Osteocyte (in vitro differentiated cells): ENCODE measurements at regions not wholly inside any gene's neighbourhood (a gene's known extent, or its start where the extent isn't known, plus 50 kb on each side); places are given as distances from the start of the nearest gene placed in this dataset.
"Not testable (repeated sequence)": the region's sequence is repeated elsewhere in the genome, so short reads cannot be mapped to it uniquely, and the experiment has no call there.

Source experiments
- DNase-seq: peaks from one replicate; pipeline ENCODE4 v3.0.0; 2021; ENCODE audit warnings: mixed read lengths; ENCODE audit not compliant: unreplicated experiment; ENCODE audit errors: extremely low spot score
- H3K27ac Mint-ChIP-seq: one replicate; pipeline ENCODE4 v1.8.0; 2021; ENCODE audit warnings: mild to moderate bottlenecking, mixed read lengths; ENCODE audit not compliant: unreplicated experiment
- H3K27me3 Mint-ChIP-seq: one replicate; pipeline ENCODE4 v1.8.0; 2021; ENCODE audit warnings: mixed read lengths; ENCODE audit not compliant: unreplicated experiment
- H3K36me3 Mint-ChIP-seq: one replicate; pipeline ENCODE4 v1.8.0; 2021; ENCODE audit warnings: mixed read lengths; ENCODE audit not compliant: unreplicated experiment
- H3K4me1 Mint-ChIP-seq: one replicate; pipeline ENCODE4 v1.8.0; 2021; ENCODE audit warnings: mixed read lengths; ENCODE audit not compliant: unreplicated experiment
- H3K4me3 Mint-ChIP-seq: one replicate; pipeline ENCODE4 v1.8.0; 2021; ENCODE audit warnings: mild to moderate bottlenecking, moderate library complexity, mixed read lengths; ENCODE audit not compliant: unreplicated experiment
- H3K9me3 Mint-ChIP-seq: one replicate; pipeline ENCODE4 v1.8.0; 2021; ENCODE audit warnings: mixed read lengths; ENCODE audit not compliant: unreplicated experiment
- CTCF ChIP-seq: fragments of 200-600 bp; sonication (generic); IDR thresholded peaks from 2 replicates; pipeline ENCODE4 v1.5.0; 2021; ENCODE audit warnings: antibody characterized with exemption, mild to moderate bottlenecking, moderate library complexity

DNA sequence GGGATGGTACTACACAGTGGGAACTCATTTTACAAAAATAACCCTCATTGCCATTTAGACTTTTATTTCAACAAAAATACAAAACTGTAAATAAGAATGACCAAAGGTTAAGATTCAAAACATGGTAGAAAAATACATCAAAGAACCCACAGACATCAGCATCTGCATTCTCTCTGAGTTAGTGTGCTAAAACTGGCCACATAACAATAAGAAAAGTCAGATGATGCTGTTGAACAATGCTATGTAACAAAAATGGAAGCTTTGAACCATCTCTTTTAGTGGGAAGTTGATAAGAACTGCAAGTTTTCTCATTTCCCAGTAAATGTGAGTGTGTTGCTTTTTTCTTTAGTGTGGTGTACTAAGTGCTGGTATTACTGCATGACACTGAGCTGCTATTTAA lies 888.4 kb upstream of the EPHA5 start:
- Mint-ChIP-seq H3K27ac (peak overlapping the region; percentile 90), H3K4me1 (peaks cover 61% of the 10 kb centered on the region), H3K4me3 (no peak overlapping the region), H3K27me3 (no peaks in the 10 kb centered on the region), H3K36me3 (peaks cover 9% of the 10 kb centered on the region), H3K9me3 (peaks cover 8% of the 10 kb centered on the region)
- no peak for TF ChIP-seq CTCF
- no peak for DNase-seq

DNA sequence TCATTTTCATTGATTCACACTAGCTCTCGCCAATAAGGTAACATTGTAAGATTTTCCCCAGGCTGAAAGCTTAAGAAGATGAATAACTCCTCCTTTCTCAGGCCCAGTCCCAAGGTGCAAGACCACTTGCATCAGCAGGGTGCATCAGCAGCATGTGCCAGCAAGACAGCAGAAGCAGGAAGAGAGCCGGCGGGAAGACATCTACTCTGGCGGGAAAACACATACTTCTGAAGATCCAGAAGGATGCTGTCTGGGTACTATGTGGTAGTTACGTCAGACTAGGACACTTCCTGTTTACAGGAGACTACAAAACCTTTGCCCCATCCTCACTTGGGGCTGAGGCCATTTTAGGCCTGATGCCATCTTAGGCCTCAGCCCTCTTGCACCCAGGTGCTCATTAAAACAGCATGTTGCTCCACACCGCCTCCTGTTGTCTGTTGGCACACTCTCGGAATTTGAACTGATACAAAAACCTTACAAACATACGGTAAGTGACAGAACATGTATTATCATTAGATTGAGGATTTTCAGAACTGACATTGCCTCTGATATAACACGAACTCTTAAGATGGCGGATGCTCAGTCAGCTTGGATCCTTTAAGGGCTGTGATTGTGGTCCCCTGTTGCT lies 886.5 kb upstream of the EPHA5 start:
- TF ChIP-seq CTCF = no peak
- H3K9me3 Mint-ChIP-seq = peaks cover 17% of the 10 kb centered on the region
- H3K27ac Mint-ChIP-seq = peak overlapping the region; percentile 95
- no peak overlapping the region for H3K4me3 Mint-ChIP-seq
- peaks cover 17% of the 10 kb centered on the region for H3K36me3 Mint-ChIP-seq
- no peaks in the 10 kb centered on the region for H3K27me3 Mint-ChIP-seq
- DNase-seq = no peak
- H3K4me1 Mint-ChIP-seq = peaks cover 45% of the 10 kb centered on the region

GRCh38 chr4:66555301-66555700 lies 885.0 kb upstream of the EPHA5 start:
- TF ChIP-seq CTCF = no peak
- no peaks in the 10 kb centered on the region for H3K27me3 Mint-ChIP-seq
- peaks cover 19% of the 10 kb centered on the region for H3K9me3 Mint-ChIP-seq
- H3K4me1 Mint-ChIP-seq = peaks cover 45% of the 10 kb centered on the region
- H3K36me3 Mint-ChIP-seq = peaks cover 23% of the 10 kb centered on the region
- DNase-seq = no peak
- peak overlapping the region; percentile 95 for H3K27ac Mint-ChIP-seq
- peak overlapping the region; percentile 12 for H3K4me3 Mint-ChIP-seq

GRCh38 chr4:66554826-66555225 lies 884.5 kb upstream of the EPHA5 start:
- Mint-ChIP-seq H3K4me1 (peaks cover 45% of the 10 kb centered on the region), H3K9me3 (peaks cover 19% of the 10 kb centered on the region), H3K4me3 (no peak overlapping the region), H3K27ac (peak overlapping the region; percentile 95), H3K36me3 (peaks cover 23% of the 10 kb centered on the region), H3K27me3 (no peaks in the 10 kb centered on the region)
- no peak for TF ChIP-seq CTCF
- DNase-seq = no peak

GRCh38 chr4:66545301-66545700 lies 875.0 kb upstream of the EPHA5 start:
- H3K4me3 Mint-ChIP-seq, H3K27ac Mint-ChIP-seq, H3K27me3 Mint-ChIP-seq, DNase-seq, H3K9me3 Mint-ChIP-seq: not testable (repeated sequence)
- Mint-ChIP-seq H3K36me3 (peaks cover 16% of the 10 kb centered on the region), H3K4me1 (peaks cover 16% of the 10 kb centered on the region)

DNA sequence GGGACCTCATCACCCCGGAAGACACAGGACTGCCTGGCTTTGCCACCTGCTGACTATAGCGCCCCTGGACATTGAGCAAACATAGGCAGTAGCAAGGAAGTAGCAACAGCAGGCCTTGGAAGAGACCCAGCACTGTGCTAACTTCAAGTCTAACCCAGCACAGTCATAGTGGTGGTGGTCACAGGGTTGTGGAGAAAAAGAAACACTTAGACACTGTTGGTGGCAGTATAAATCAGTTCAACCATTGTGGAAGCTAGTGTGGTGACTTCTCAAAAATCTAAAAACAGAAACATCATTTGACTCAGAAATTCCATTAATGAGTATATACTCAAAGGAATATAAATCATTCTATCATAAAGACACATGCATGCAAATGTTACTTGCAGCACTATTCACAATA lies 874.0 kb upstream of the EPHA5 start:
- no peak for TF ChIP-seq CTCF
- peaks cover 4% of the 10 kb centered on the region for H3K9me3 Mint-ChIP-seq
- no peaks in the 10 kb centered on the region for H3K27me3 Mint-ChIP-seq
- peak overlapping the region; percentile 11 for H3K27ac Mint-ChIP-seq
- no peak overlapping the region for H3K4me3 Mint-ChIP-seq
- DNase-seq = no peak
- peaks cover 22% of the 10 kb centered on the region for H3K4me1 Mint-ChIP-seq
- H3K36me3 Mint-ChIP-seq = peaks cover 16% of the 10 kb centered on the region
